OCI-LY3 (cell line): ENCODE measurements at regions not wholly inside any gene's neighbourhood (a gene's known extent, or its start where the extent isn't known, plus 50 kb on each side); places are given as distances from the start of the nearest gene placed in this dataset.

Experiments
- H2AFZ ChIP-seq: fragments of 200-600, 300-600 bp; shearing (Covaris generic); 2 replicates; pipeline ENCODE4 v1.6.0; 2014; ENCODE audit warnings: antibody characterized with exemption, low read depth, low read length
- H3K27ac ChIP-seq: fragments of 200-600, 300-600 bp; sonication (generic); 2 replicates; pipeline ENCODE4 v1.5.1; 2014; ENCODE audit warnings: mild to moderate bottlenecking, low read length, moderate library complexity, mixed read lengths
- H3K27me3 ChIP-seq: fragments of 200-600, 300-600 bp; sonication (generic); 2 replicates; pipeline ENCODE4 v1.6.1; 2014; ENCODE audit warnings: low read depth, low read length, mixed read lengths
- H3K36me3 ChIP-seq: fragments of 200-600, 300-600 bp; sonication (generic); replicated peaks from 2 replicates; pipeline ENCODE3; 2014; ENCODE audit warnings: low read depth, low read length, mixed read lengths
- H3K4me1 ChIP-seq: fragments of 300-600, 200-600 bp; sonication (generic); 2 replicates; pipeline ENCODE4 v1.6.1; 2014; ENCODE audit warnings: low read length, mixed read lengths
- H3K4me2 ChIP-seq: fragments of 200-600, 300-600 bp; sonication (generic); 2 replicates; pipeline ENCODE4 v1.6.1; 2014; ENCODE audit warnings: low read length, mixed read lengths
- H3K4me3 ChIP-seq: fragments of 300-600, 200-600 bp; sonication (generic); 2 replicates; pipeline ENCODE4 v1.5.1; 2014; ENCODE audit warnings: antibody characterized with exemption, mild to moderate bottlenecking, low read length, moderate library complexity
- H3K79me2 ChIP-seq: fragments of 300-600, 200-600 bp; shearing (Covaris generic); 2 replicates; pipeline ENCODE4 v1.6.1; 2014; ENCODE audit warnings: mild to moderate bottlenecking, low read length, mixed read lengths
- H3K9ac ChIP-seq: fragments of 300-600, 200-600 bp; shearing (Covaris generic); 2 replicates; pipeline ENCODE4 v1.6.0; 2014; ENCODE audit warnings: mild to moderate bottlenecking, low read length, moderate library complexity
- H3K9me3 ChIP-seq: fragments of 200-600, 300-600 bp; shearing (Covaris generic); 2 replicates; pipeline ENCODE4 v1.6.1; 2014; ENCODE audit warnings: low read length, mixed read lengths; ENCODE audit not compliant: insufficient read depth
- H4K20me1 ChIP-seq: fragments of 200-600, 300-600 bp; sonication (generic); 2 replicates; pipeline ENCODE4 v1.6.1; 2016; ENCODE audit warnings: low read length, mixed read lengths; ENCODE audit not compliant: insufficient read depth
- EZH2phosphoT487 ChIP-seq: fragments of 200-600 bp; shearing (Covaris generic); IDR thresholded peaks from 2 replicates; pipeline ENCODE4 v1.6.1; 2018; ENCODE audit warnings: antibody characterized with exemption, mixed run types, low read depth
- TF ChIP-seq, protein P1 (sequence below): fragments of 200-600, 300-600 bp; sonication (generic); IDR thresholded peaks from 2 replicates; pipeline ENCODE4 v1.5.1; 2014; ENCODE audit warnings: antibody characterized with exemption, low read length, low read depth

DNA sequence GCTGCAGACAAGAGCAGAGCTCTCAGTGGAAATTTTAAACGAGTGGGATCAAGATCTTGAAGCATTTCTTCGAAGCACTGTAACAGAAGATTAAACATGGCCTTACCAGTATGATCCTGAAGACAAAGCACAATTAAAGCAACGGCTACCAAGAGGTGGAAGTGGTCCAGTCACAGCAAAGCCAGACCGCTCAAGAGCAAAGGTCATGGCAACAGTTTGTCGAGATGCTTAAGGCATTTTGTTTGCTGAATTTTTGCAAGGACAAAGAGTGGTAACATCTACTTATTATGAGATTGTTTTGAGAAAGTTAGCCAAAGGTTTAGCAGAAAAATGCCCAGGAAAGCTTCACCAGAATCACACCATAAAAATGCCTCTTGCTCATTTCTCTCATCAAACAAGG, 153.4 kb upstream of the CARMIL1 start:
- TF ChIP-seq EZH2phosphoT487 = no peak
- TF ChIP-seq, protein P1, sequence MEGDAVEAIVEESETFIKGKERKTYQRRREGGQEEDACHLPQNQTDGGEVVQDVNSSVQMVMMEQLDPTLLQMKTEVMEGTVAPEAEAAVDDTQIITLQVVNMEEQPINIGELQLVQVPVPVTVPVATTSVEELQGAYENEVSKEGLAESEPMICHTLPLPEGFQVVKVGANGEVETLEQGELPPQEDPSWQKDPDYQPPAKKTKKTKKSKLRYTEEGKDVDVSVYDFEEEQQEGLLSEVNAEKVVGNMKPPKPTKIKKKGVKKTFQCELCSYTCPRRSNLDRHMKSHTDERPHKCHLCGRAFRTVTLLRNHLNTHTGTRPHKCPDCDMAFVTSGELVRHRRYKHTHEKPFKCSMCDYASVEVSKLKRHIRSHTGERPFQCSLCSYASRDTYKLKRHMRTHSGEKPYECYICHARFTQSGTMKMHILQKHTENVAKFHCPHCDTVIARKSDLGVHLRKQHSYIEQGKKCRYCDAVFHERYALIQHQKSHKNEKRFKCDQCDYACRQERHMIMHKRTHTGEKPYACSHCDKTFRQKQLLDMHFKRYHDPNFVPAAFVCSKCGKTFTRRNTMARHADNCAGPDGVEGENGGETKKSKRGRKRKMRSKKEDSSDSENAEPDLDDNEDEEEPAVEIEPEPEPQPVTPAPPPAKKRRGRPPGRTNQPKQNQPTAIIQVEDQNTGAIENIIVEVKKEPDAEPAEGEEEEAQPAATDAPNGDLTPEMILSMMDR = no peak
- H3K4me3 ChIP-seq = no peak overlapping the region
- no peaks in the 10 kb centered on the region for H3K4me1 ChIP-seq
- H3K79me2 ChIP-seq = no peaks in the 10 kb centered on the region
- H3K36me3 ChIP-seq = no peaks in the 10 kb centered on the region
- H3K9me3 ChIP-seq = no peaks in the 10 kb centered on the region
- no peaks in the 10 kb centered on the region for H4K20me1 ChIP-seq
- no peak overlapping the region for H3K27ac ChIP-seq
- H2AFZ ChIP-seq = no peak overlapping the region
- no peak overlapping the region for H3K4me2 ChIP-seq
- no peaks in the 10 kb centered on the region for H3K27me3 ChIP-seq
- H3K9ac ChIP-seq = no peak overlapping the region

DNA sequence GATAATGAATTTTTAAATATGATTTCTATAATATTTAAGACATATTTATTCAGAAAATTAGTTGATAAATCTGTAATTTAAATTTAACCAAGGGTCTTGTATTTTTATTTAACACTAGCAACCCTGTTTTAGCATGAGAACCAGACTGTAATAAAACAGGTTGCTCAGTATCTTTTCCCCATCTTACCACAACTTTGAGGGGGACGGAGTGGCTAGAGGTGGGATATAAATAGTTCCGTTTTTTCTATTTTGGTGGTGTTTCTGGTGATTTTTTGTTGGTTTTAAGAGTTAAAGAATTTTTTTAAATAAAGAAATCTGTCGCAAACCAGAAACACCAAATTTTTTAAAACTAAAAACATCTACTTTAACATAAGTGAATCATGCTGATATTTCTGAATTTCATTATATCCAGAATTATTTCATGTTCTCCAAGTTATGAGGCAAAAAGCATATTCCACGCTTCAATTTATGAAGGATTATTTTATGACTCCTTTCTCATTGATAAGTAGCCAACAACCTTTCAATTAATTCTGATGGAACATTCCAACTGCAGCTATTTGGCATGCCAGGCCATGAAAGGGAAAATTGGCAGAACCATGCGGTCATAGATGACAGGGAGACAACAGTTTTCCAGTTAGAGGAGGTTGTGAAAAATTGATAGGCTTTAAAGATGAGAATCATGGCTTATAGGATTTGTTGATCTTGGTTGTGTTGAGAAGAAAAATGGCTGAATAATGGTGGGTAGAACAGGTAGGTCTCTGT, 151.9 kb upstream of the CARMIL1 start:
- Histone ChIP-seq H3K4me3 (no peak overlapping the region), H3K4me1 (no peaks in the 10 kb centered on the region), H3K27me3 (no peaks in the 10 kb centered on the region), H3K27ac (no peak overlapping the region), H2AFZ (no peak overlapping the region), H3K9ac (no peak overlapping the region), H3K79me2 (no peaks in the 10 kb centered on the region), H4K20me1 (no peaks in the 10 kb centered on the region), H3K4me2 (no peak overlapping the region), H3K36me3 (no peaks in the 10 kb centered on the region), H3K9me3 (no peaks in the 10 kb centered on the region)
- no peak for TF ChIP-seq EZH2phosphoT487
- TF ChIP-seq, protein P1 = no peak

DNA sequence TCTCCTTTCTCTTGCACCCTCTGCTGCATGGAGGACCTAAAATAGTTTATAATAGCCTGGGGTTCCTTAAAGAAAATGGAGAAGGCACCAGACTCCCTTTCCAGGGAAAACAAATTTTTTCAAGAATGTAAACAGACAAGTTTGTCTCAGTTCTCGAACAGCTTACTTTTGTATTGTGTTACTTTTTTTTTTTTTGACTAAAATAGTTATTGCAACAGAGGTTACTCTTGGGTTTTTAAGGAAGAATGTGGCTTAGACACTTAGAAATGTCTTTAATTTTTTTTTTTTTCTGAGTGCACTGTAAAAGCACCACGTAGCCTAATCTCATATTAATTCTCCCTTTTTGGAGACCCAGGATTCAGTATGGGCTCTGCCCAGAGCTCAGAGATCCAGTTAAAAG, 148.7 kb upstream of the CARMIL1 start:
- Histone ChIP-seq H3K27me3 (no peaks in the 10 kb centered on the region), H3K4me2 (no peak overlapping the region), H2AFZ (no peak overlapping the region), H3K36me3 (no peaks in the 10 kb centered on the region), H3K79me2 (no peaks in the 10 kb centered on the region), H4K20me1 (no peaks in the 10 kb centered on the region), H3K9me3 (no peaks in the 10 kb centered on the region), H3K27ac (no peak overlapping the region), H3K9ac (no peak overlapping the region), H3K4me3 (no peak overlapping the region), H3K4me1 (no peaks in the 10 kb centered on the region)
- no peak for TF ChIP-seq EZH2phosphoT487
- TF ChIP-seq, protein P1 = no peak

DNA sequence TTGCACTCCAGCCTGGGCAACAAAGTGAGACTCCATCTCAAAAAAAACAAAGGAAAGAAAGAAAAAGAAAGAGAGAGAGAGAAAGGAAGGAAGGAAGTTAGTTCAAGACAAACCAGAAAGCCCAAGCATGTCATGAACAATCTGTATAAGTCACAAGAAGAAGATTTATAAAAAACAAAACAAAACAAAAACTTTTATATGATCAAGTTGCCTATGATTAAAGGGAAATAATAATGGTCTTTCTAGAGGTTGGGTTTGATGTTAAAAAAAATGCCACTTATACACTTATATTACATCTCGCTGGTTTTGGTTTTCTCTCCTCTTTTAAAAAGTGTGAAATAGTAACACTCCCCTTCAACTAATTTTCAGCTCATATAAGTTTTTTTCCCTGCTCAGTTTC, 146.2 kb upstream of the CARMIL1 start:
- TF ChIP-seq, protein P1 = no peak
- TF ChIP-seq EZH2phosphoT487 = no peak

More for the DNA sequence above, 146.2 kb upstream of the CARMIL1 start:
- no peak overlapping the region for H3K4me3 ChIP-seq
- no peaks in the 10 kb centered on the region for H3K9me3 ChIP-seq
- H4K20me1 ChIP-seq = no peaks in the 10 kb centered on the region
- no peak overlapping the region for H3K27ac ChIP-seq
- no peaks in the 10 kb centered on the region for H3K27me3 ChIP-seq
- no peak overlapping the region for H3K9ac ChIP-seq
- H2AFZ ChIP-seq = no peak overlapping the region
- no peaks in the 10 kb centered on the region for H3K79me2 ChIP-seq
- H3K36me3 ChIP-seq = no peaks in the 10 kb centered on the region
- H3K4me1 ChIP-seq = peaks cover 4% of the 10 kb centered on the region; the same call in 1 of the 2 replicates
- no peak overlapping the region for H3K4me2 ChIP-seq
